H1 (cell line): ENCODE measurements at regions not wholly inside any gene's neighbourhood (a gene's known extent, or its start where the extent isn't known, plus 50 kb on each side); places are given as distances from the start of the nearest gene placed in this dataset.

ENCODE experiments used
- CTCF ChIA-PET: fragments of 300-600 bp; sonication (Branson Sonifier 250); formaldehyde crosslinking; loops from one replicate; lab custom pipeline; 2021; ENCODE audit not compliant: partially characterized antibody; lab: Charles Lee
- POLR2A ChIA-PET: fragments of 300-600 bp; sonication (Branson Sonifier 250); formaldehyde crosslinking; loops from one replicate; lab custom pipeline; 2021; ENCODE audit warnings: inconsistent platforms; ENCODE audit not compliant: partially characterized antibody; lab: Charles Lee
- DNase-seq, 2 experiments: peaks; one replicate each; pipeline versions ENCODE4 v3.0.0 to v3.0.0-alpha.2; 2010 to 2022; ENCODE audit warnings: low spot score in 2 of 2, low read depth in 1 of 2, mixed read lengths in 1 of 2
- FAIRE-seq: peaks from 2 replicates; lab custom pipeline; 2011; peaks lifted over from hg19 to GRCh38; lab: Jason Lieb, UNC
- H2AFZ ChIP-seq: 2 replicates; pipeline ENCODE4 v1.8.1; 2012; ENCODE audit warnings: low read length, inconsistent platforms
- H2AK5ac ChIP-seq: 2 replicates; pipeline ENCODE4 v1.6.1; 2013; ENCODE audit warnings: low read depth, low read length
- H2BK120ac ChIP-seq: replicated peaks from 2 replicates; pipeline ENCODE3; 2013; ENCODE audit warnings: low read depth, low read length, inconsistent platforms
- H2BK12ac ChIP-seq: 2 replicates; pipeline ENCODE4 v1.6.1; 2013; ENCODE audit warnings: low read depth, low read length
- H2BK15ac ChIP-seq: 2 replicates; pipeline ENCODE4 v1.6.1; 2013; ENCODE audit warnings: low read length
- H2BK20ac ChIP-seq: 2 replicates; pipeline ENCODE4 v1.6.1; 2013; ENCODE audit warnings: low read length
- H2BK5ac ChIP-seq: 2 replicates; pipeline ENCODE4 v1.6.1; 2013; ENCODE audit warnings: low read depth, low read length
- H3K14ac ChIP-seq: 2 replicates; pipeline ENCODE4 v1.6.1; 2013; ENCODE audit warnings: inconsistent platforms; ENCODE audit not compliant: insufficient read length
- H3K18ac ChIP-seq: 2 replicates; pipeline ENCODE4 v1.6.1; 2013; ENCODE audit warnings: low read length; ENCODE audit errors: extremely low read depth
- H3K23ac ChIP-seq: 2 replicates; pipeline ENCODE4 v1.6.1; 2013; ENCODE audit warnings: inconsistent platforms; ENCODE audit not compliant: insufficient read length
- H3K23me2 ChIP-seq: 2 replicates; pipeline ENCODE4 v1.6.1; 2013; ENCODE audit warnings: low read depth, low read length
- H3K27ac ChIP-seq: 2 replicates; pipeline ENCODE4 v1.6.1; 2011; ENCODE audit warnings: low read depth, low read length, inconsistent platforms
- H3K27me3 ChIP-seq, 4 experiments: replicated peaks in 1 of 4; 1 replicate in 1 of 4; 2 replicates in 3 of 4; pipeline versions ENCODE4 v1.6.1 to v1.8.1; 2011 to 2013; ENCODE audit warnings: low read length in 3 of 4, mild to moderate bottlenecking in 3 of 4, inconsistent platforms in 2 of 4, mixed read lengths in 2 of 4, moderate library complexity in 1 of 4; ENCODE audit not compliant: control insufficient read depth in 3 of 4, insufficient read depth in 3 of 4; ENCODE audit errors: extremely low read depth in 1 of 4
- H3K36me3 ChIP-seq, 4 experiments: 2 replicates each; pipeline versions ENCODE4 v1.6.1 to v1.8.1; 2011 to 2013; ENCODE audit warnings: mild to moderate bottlenecking in 4 of 4, low read length in 3 of 4, moderate library complexity in 2 of 4, control low read depth in 1 of 4, inconsistent platforms in 1 of 4; ENCODE audit not compliant: insufficient read depth in 4 of 4, control insufficient read depth in 2 of 4
- H3K4ac ChIP-seq: replicated peaks from 2 replicates; pipeline ENCODE3; 2013; ENCODE audit warnings: low read length, low read depth, mixed read lengths, inconsistent platforms; ENCODE audit not compliant: insufficient read length
- H3K4me1 ChIP-seq, 4 experiments: replicated peaks in 1 of 4; 1 replicate in 1 of 4; 2 replicates in 3 of 4; pipeline versions ENCODE4 v1.6.1 to v1.8.1; 2011 to 2013; ENCODE audit warnings: low read length in 3 of 4, inconsistent platforms in 2 of 4, mixed read lengths in 1 of 4; ENCODE audit not compliant: insufficient read depth in 4 of 4, control insufficient read depth in 3 of 4
- H3K4me2 ChIP-seq, 2 experiments: 2 replicates each; pipeline versions ENCODE4 v1.6.1 to v1.8.1; 2011 to 2013; ENCODE audit warnings: low read depth in 2 of 2, low read length in 2 of 2, control low read depth in 1 of 2, inconsistent platforms in 1 of 2, mild to moderate bottlenecking in 1 of 2; ENCODE audit not compliant: insufficient read depth in 1 of 2
- H3K4me3 ChIP-seq, 4 experiments: fragments of 200-600, 300-600 bp in 1 of 4; sonication (generic), shearing (Covaris generic), sonication (Bioruptor Twin) in 1 of 4; 2 replicates each; pipeline versions ENCODE4 v1.5.1 to v1.8.1; 2011 to 2016; ENCODE audit warnings: low read length in 4 of 4, low read depth in 3 of 4, control low read depth in 2 of 4, inconsistent platforms in 2 of 4, mild to moderate bottlenecking in 2 of 4, mixed read lengths in 1 of 4, moderate library complexity in 1 of 4; ENCODE audit not compliant: insufficient read depth in 2 of 4; ENCODE audit errors: extremely low read depth in 1 of 4
- H3K56ac ChIP-seq: replicated peaks from 2 replicates; pipeline ENCODE3; 2013; ENCODE audit warnings: low read depth, mild to moderate bottlenecking, mixed read lengths, low read length, inconsistent platforms; ENCODE audit not compliant: insufficient read length
- H3K79me1 ChIP-seq: 2 replicates; pipeline ENCODE4 v1.6.1; 2013; ENCODE audit warnings: low read depth, low read length, control low read depth
- H3K79me2 ChIP-seq, 2 experiments: 2 replicates each; pipeline versions ENCODE4 v1.6.1 to v1.8.1; 2012 to 2013; ENCODE audit warnings: low read length in 2 of 2, mild to moderate bottlenecking in 2 of 2, inconsistent platforms in 1 of 2; ENCODE audit not compliant: insufficient read depth in 2 of 2, control insufficient read depth in 1 of 2
- H3K9ac ChIP-seq, 4 experiments: replicated peaks in 1 of 4; 1 replicate in 1 of 4; 2 replicates in 3 of 4; pipeline versions ENCODE4 v1.6.1 to v1.8.1; 2011 to 2013; ENCODE audit warnings: low read depth in 3 of 4, low read length in 3 of 4, control low read depth in 2 of 4, mild to moderate bottlenecking in 2 of 4, moderate library complexity in 2 of 4, inconsistent platforms in 1 of 4; ENCODE audit errors: extremely low read depth in 1 of 4
- H3K9me3 ChIP-seq, 2 experiments: 2 replicates each; pipeline versions ENCODE4 v1.6.1 to v1.8.1; 2012 to 2013; ENCODE audit warnings: mild to moderate bottlenecking in 2 of 2, moderate library complexity in 2 of 2, control low read depth in 1 of 2, inconsistent platforms in 1 of 2, low read depth in 1 of 2, low read length in 1 of 2, mixed read lengths in 1 of 2; ENCODE audit not compliant: insufficient read depth in 2 of 2
- H4K20me1 ChIP-seq, 2 experiments: replicated peaks in 1 of 2; 2 replicates each; pipeline versions ENCODE3 to v1.8.1; 2011 to 2013; ENCODE audit warnings: inconsistent platforms in 2 of 2, low read length in 2 of 2, mild to moderate bottlenecking in 1 of 2; ENCODE audit not compliant: insufficient read depth in 2 of 2, control insufficient read depth in 1 of 2
- H4K5ac ChIP-seq: 2 replicates; pipeline ENCODE4 v1.6.1; 2013; ENCODE audit warnings: low read length, low read depth, mixed read lengths, inconsistent platforms; ENCODE audit not compliant: insufficient read length
- H4K8ac ChIP-seq: 2 replicates; pipeline ENCODE4 v1.8.0; 2013; ENCODE audit warnings: mild to moderate bottlenecking, moderate library complexity, low read length, inconsistent platforms; ENCODE audit not compliant: insufficient read depth; ENCODE audit errors: extremely low read depth
- H4K91ac ChIP-seq: replicated peaks from 2 replicates; pipeline ENCODE3; 2013; ENCODE audit warnings: low read length, mixed read lengths, inconsistent platforms; ENCODE audit not compliant: insufficient read length
- WGBS, 2 experiments: shearing (Covaris generic) in 1 of 2; methylation state at CpG; one replicate each; pipeline versions ENCODE4 v1.1.6 to v1.1.7; 2013 to 2015; ENCODE audit warnings: low lambda C conversion rate in 2 of 2, mixed read lengths in 2 of 2, inconsistent platforms in 1 of 2, low coverage in 1 of 2, missing lambda C conversion rate in 1 of 2; ENCODE audit not compliant: insufficient replicate concordance in 2 of 2, insufficient coverage in 1 of 2, insufficient read length in 1 of 2; ENCODE audit errors: extremely low coverage in 1 of 2, missing lambda C conversion rate in 1 of 2; 5-methylcytosine and 5-hydroxymethylcytosine counted together
- TF ChIP-seq, protein P1 (sequence below): fragments of 300-600 bp; sonication (generic); IDR thresholded peaks from 2 replicates; pipeline ENCODE4 v1.7.1; 2012; ENCODE audit warnings: low read length, moderate library complexity, mild to moderate bottlenecking, inconsistent platforms; ENCODE audit not compliant: insufficient replicate concordance

DNA sequence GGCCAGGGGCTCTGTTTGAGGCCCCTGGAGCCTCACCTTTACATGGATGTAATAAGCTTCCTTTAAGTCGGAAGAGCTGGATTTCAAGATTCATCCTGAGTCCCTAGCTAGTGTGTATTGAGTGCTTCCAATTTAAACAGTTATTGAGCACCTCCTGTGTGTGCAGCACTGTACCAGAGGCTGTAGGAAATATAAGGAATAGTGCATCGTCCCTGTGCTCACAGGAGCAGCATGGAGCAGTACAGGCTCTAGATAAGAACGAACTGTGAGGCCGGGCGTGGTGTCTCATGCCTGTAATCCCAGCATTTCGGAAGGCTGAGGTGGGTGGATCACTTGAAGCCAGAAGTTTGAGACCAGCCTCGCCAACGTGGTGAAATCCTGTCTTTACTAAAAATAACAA, 65.8 kb upstream of the METAP2 start:
- no peak overlapping the region for H4K5ac ChIP-seq
- no peak overlapping the region for H3K14ac ChIP-seq
- H3K23ac ChIP-seq: no peak overlapping the region
- no peak overlapping the region for H2BK5ac ChIP-seq
- no peaks in the 10 kb centered on the region for H3K79me1 ChIP-seq
- no peaks in the 10 kb centered on the region; a peak in 1 of 7 replicates for H3K4me1 ChIP-seq
- H2BK15ac ChIP-seq: no peak overlapping the region
- H2BK12ac ChIP-seq: no peak overlapping the region
- H3K56ac ChIP-seq: no peak overlapping the region
- ChIA-PET CTCF (no interaction called here), POLR2A (interaction anchor here (0.6 to 0.9 kb wide), 2 partner anchors 56 to 490 kb away, joined by 3 read pairs; no protein-coding TSS in a partner anchor)
- H3K4me3 ChIP-seq: no peak overlapping the region
- H3K4me2 ChIP-seq: no peak overlapping the region
- H4K20me1 ChIP-seq: no peaks in the 10 kb centered on the region
- no peaks in the 10 kb centered on the region for H3K27me3 ChIP-seq
- no peaks in the 10 kb centered on the region for H3K36me3 ChIP-seq
- no peak overlapping the region for H4K91ac ChIP-seq
- FAIRE-seq (no peak), DNase-seq (no peak)
- H3K18ac ChIP-seq: no peak overlapping the region
- no peak overlapping the region for H3K4ac ChIP-seq
- no peak overlapping the region for H2AK5ac ChIP-seq
- H2BK120ac ChIP-seq: no peak overlapping the region
- WGBS, 2 experiments: 90% methylated on average over 8 of the region's 8 CpGs; no CpG with 5 or more reads in 1 of the 2 experiments
- H3K27ac ChIP-seq: no peak overlapping the region
- H3K23me2 ChIP-seq: no peaks in the 10 kb centered on the region
- H2AFZ ChIP-seq: no peak overlapping the region
- H4K8ac ChIP-seq: no peak overlapping the region
- no peak overlapping the region for H3K9ac ChIP-seq
- H3K9me3 ChIP-seq: no peaks in the 10 kb centered on the region
- no peaks in the 10 kb centered on the region for H3K79me2 ChIP-seq
- H2BK20ac ChIP-seq: no peak overlapping the region
- TF ChIP-seq, protein P1, sequence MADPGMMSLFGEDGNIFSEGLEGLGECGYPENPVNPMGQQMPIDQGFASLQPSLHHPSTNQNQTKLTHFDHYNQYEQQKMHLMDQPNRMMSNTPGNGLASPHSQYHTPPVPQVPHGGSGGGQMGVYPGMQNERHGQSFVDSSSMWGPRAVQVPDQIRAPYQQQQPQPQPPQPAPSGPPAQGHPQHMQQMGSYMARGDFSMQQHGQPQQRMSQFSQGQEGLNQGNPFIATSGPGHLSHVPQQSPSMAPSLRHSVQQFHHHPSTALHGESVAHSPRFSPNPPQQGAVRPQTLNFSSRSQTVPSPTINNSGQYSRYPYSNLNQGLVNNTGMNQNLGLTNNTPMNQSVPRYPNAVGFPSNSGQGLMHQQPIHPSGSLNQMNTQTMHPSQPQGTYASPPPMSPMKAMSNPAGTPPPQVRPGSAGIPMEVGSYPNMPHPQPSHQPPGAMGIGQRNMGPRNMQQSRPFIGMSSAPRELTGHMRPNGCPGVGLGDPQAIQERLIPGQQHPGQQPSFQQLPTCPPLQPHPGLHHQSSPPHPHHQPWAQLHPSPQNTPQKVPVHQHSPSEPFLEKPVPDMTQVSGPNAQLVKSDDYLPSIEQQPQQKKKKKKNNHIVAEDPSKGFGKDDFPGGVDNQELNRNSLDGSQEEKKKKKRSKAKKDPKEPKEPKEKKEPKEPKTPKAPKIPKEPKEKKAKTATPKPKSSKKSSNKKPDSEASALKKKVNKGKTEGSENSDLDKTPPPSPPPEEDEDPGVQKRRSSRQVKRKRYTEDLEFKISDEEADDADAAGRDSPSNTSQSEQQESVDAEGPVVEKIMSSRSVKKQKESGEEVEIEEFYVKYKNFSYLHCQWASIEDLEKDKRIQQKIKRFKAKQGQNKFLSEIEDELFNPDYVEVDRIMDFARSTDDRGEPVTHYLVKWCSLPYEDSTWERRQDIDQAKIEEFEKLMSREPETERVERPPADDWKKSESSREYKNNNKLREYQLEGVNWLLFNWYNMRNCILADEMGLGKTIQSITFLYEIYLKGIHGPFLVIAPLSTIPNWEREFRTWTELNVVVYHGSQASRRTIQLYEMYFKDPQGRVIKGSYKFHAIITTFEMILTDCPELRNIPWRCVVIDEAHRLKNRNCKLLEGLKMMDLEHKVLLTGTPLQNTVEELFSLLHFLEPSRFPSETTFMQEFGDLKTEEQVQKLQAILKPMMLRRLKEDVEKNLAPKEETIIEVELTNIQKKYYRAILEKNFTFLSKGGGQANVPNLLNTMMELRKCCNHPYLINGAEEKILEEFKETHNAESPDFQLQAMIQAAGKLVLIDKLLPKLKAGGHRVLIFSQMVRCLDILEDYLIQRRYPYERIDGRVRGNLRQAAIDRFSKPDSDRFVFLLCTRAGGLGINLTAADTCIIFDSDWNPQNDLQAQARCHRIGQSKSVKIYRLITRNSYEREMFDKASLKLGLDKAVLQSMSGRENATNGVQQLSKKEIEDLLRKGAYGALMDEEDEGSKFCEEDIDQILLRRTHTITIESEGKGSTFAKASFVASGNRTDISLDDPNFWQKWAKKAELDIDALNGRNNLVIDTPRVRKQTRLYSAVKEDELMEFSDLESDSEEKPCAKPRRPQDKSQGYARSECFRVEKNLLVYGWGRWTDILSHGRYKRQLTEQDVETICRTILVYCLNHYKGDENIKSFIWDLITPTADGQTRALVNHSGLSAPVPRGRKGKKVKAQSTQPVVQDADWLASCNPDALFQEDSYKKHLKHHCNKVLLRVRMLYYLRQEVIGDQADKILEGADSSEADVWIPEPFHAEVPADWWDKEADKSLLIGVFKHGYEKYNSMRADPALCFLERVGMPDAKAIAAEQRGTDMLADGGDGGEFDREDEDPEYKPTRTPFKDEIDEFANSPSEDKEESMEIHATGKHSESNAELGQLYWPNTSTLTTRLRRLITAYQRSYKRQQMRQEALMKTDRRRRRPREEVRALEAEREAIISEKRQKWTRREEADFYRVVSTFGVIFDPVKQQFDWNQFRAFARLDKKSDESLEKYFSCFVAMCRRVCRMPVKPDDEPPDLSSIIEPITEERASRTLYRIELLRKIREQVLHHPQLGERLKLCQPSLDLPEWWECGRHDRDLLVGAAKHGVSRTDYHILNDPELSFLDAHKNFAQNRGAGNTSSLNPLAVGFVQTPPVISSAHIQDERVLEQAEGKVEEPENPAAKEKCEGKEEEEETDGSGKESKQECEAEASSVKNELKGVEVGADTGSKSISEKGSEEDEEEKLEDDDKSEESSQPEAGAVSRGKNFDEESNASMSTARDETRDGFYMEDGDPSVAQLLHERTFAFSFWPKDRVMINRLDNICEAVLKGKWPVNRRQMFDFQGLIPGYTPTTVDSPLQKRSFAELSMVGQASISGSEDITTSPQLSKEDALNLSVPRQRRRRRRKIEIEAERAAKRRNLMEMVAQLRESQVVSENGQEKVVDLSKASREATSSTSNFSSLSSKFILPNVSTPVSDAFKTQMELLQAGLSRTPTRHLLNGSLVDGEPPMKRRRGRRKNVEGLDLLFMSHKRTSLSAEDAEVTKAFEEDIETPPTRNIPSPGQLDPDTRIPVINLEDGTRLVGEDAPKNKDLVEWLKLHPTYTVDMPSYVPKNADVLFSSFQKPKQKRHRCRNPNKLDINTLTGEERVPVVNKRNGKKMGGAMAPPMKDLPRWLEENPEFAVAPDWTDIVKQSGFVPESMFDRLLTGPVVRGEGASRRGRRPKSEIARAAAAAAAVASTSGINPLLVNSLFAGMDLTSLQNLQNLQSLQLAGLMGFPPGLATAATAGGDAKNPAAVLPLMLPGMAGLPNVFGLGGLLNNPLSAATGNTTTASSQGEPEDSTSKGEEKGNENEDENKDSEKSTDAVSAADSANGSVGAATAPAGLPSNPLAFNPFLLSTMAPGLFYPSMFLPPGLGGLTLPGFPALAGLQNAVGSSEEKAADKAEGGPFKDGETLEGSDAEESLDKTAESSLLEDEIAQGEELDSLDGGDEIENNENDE: no peak
